NCI-H128 (cell line): ENCODE measurements at regions not wholly inside any gene's neighbourhood (a gene's known extent, or its start where the extent isn't known, plus 50 kb on each side); places are given as distances from the start of the nearest gene placed in this dataset.
"Not testable (repeated sequence)": the region's sequence is repeated elsewhere in the genome, so short reads cannot be mapped to it uniquely, and the experiment has no call there.

Experiments used
- DNase-seq: peaks from one replicate; lab custom pipeline; 2025; ENCODE audit not compliant: unreplicated experiment; lab: John Stamatoyannopoulos, UW

GRCh38 chr15:81901319-81901718, 144.5 kb downstream of the MEX3B start:
- DNase-seq = no peak

- DNase-seq = no peak
Observed at GRCh38 chr15:81899730-81900129, 146.1 kb downstream of the MEX3B start.

GRCh38 chr15:81899024-81899423, 146.8 kb downstream of the MEX3B start:
- no peak for DNase-seq

GRCh38 chr15:81897057-81897677, 148.7 kb downstream of the MEX3B start:
- DNase-seq = no peak

GRCh38 chr15:81896356-81896755, 149.5 kb downstream of the MEX3B start:
- no peak for DNase-seq

GRCh38 chr15:81895723-81896122, 150.1 kb downstream of the MEX3B start:
- no peak for DNase-seq

GRCh38 chr15:81894061-81894460, 151.8 kb downstream of the MEX3B start:
- DNase-seq = no peak

- DNase-seq = no peak
Observed at GRCh38 chr15:81893182-81893835, 152.5 kb downstream of the MEX3B start.

- DNase-seq = no peak
Observed at GRCh38 chr15:81890496-81890895, 155.3 kb downstream of the MEX3B start.

- DNase-seq = no peak
Observed at GRCh38 chr15:81889485-81889881, 156.3 kb downstream of the MEX3B start.

GRCh38 chr15:81888748-81889484, 156.9 kb downstream of the MEX3B start:
- DNase-seq = no peak

- DNase-seq = no peak
Observed at GRCh38 chr15:81887912-81888311, 157.9 kb downstream of the MEX3B start.

GRCh38 chr15:81887188-81887587, 158.6 kb downstream of the MEX3B start:
- not testable (repeated sequence) for DNase-seq

- no peak for DNase-seq
Observed at GRCh38 chr15:81886591-81886990, 159.2 kb downstream of the MEX3B start.

- DNase-seq = no peak
Observed at GRCh38 chr15:81886080-81886479, 159.7 kb downstream of the MEX3B start.

GRCh38 chr15:81885135-81885534, 160.7 kb downstream of the MEX3B start:
- no peak for DNase-seq

GRCh38 chr15:81882504-81882903, 163.3 kb downstream of the MEX3B start:
- no peak for DNase-seq

- DNase-seq = no peak
Observed at GRCh38 chr15:81880833-81881232, 165.0 kb downstream of the MEX3B start.

- no peak for DNase-seq
Observed at GRCh38 chr15:81880314-81880713, 165.5 kb downstream of the MEX3B start.

- not testable (repeated sequence) for DNase-seq
Observed at GRCh38 chr15:81875717-81876116, 170.1 kb downstream of the MEX3B start.

- DNase-seq = not testable (repeated sequence)
Observed at GRCh38 chr15:81870746-81871106, 175.1 kb downstream of the MEX3B start.

- DNase-seq = not testable (repeated sequence)
Observed at GRCh38 chr15:81870062-81870745, 175.6 kb downstream of the MEX3B start.
